GM23338 (cell line): ENCODE measurements at regions not wholly inside any gene's neighbourhood (a gene's known extent, or its start where the extent isn't known, plus 50 kb on each side); places are given as distances from the start of the nearest gene placed in this dataset.

Experiments
- ATAC-seq: fragments of 200-7000 bp; cut with Tn5 transposase; 3 replicates; pipeline ENCODE4 v1.9.1; 2020
- DNase-seq: peaks from one replicate; pipeline ENCODE4 v3.0.0-alpha.2; 2015; ENCODE audit warnings: low spot score
- H2AFZ ChIP-seq: fragments of 200-600 bp; sonication (generic); 2 replicates; pipeline ENCODE4 v1.8.0; 2016; ENCODE audit warnings: antibody characterized with exemption, mild to moderate bottlenecking, moderate library complexity
- H3F3A ChIP-seq: fragments of 200-600 bp; sonication (generic); replicated peaks from 2 replicates; pipeline ENCODE4 v1.8.0; 2017; ENCODE audit warnings: antibody characterized with exemption, mixed run types, low read depth
- H3K27ac ChIP-seq: fragments of 200-600 bp; sonication (generic); 2 replicates; pipeline ENCODE4 v1.6.1; 2016; ENCODE audit warnings: low read depth
- H3K27me3 ChIP-seq: fragments of 200-600 bp; sonication (generic); 2 replicates; pipeline ENCODE4 v1.8.0; 2016; ENCODE audit warnings: mild to moderate bottlenecking, mixed run types, moderate library complexity; ENCODE audit not compliant: insufficient read depth
- H3K36me3 ChIP-seq: fragments of 200-600 bp; sonication (generic); 2 replicates; pipeline ENCODE4 v1.8.0; 2016; ENCODE audit warnings: mild to moderate bottlenecking; ENCODE audit not compliant: insufficient read depth
- H3K4me1 ChIP-seq: fragments of 200-600 bp; sonication (generic); 2 replicates; pipeline ENCODE4 v1.8.0; 2016; ENCODE audit warnings: mild to moderate bottlenecking, moderate library complexity; ENCODE audit not compliant: insufficient read depth
- H3K4me2 ChIP-seq: fragments of 200-600 bp; sonication (generic); 2 replicates; pipeline ENCODE4 v1.7.1; 2017; ENCODE audit warnings: mixed run types
- H3K4me3 ChIP-seq: fragments of 200-600 bp; sonication (generic); 2 replicates; pipeline ENCODE4 v1.6.1; 2016; ENCODE audit warnings: mixed run types
- H3K79me2 ChIP-seq: fragments of 200-600 bp; sonication (generic); replicated peaks from 2 replicates; pipeline ENCODE4 v1.8.0; 2017; ENCODE audit warnings: mild to moderate bottlenecking; ENCODE audit not compliant: insufficient read depth
- H3K9me2 ChIP-seq: fragments of 200-600 bp; sonication (generic); 2 replicates; pipeline ENCODE4 v1.8.0; 2017; ENCODE audit not compliant: insufficient read depth
- H4K20me1 ChIP-seq: fragments of 200-600 bp; sonication (generic); replicated peaks from 2 replicates; pipeline ENCODE4 v1.8.0; 2017; ENCODE audit warnings: mild to moderate bottlenecking; ENCODE audit not compliant: insufficient read depth
- H3K27ac Mint-ChIP-seq: 2 replicates; pipeline ENCODE4 v1.8.0; 2020; ENCODE audit warnings: inconsistent platforms, mild to moderate bottlenecking, moderate library complexity, mixed read lengths
- H3K27me3 Mint-ChIP-seq: 3 replicates; pipeline ENCODE4 v1.8.0; 2022; ENCODE audit warnings: low read depth, mild to moderate bottlenecking, moderate library complexity, mixed read lengths, inconsistent platforms; ENCODE audit not compliant: insufficient read depth, poor library complexity
- H3K36me3 Mint-ChIP-seq: 3 replicates; pipeline ENCODE4 v1.8.0; 2021; ENCODE audit warnings: low read depth, mild to moderate bottlenecking, inconsistent platforms, moderate library complexity, mixed read lengths
- H3K4me1 Mint-ChIP-seq: 3 replicates; pipeline ENCODE4 v1.8.0; 2020; ENCODE audit warnings: mild to moderate bottlenecking, inconsistent platforms, mixed read lengths
- H3K4me3 Mint-ChIP-seq: 3 replicates; pipeline ENCODE4 v1.8.0; 2021; ENCODE audit warnings: moderate library complexity, mild to moderate bottlenecking, inconsistent platforms, mixed read lengths
- H3K9me3 Mint-ChIP-seq: 3 replicates; pipeline ENCODE4 v1.8.0; 2020; ENCODE audit warnings: moderate library complexity, mild to moderate bottlenecking, inconsistent platforms, mixed read lengths
- CREB1 ChIP-seq: fragments of 250-450 bp; sonication (Bioruptor Pico); IDR thresholded peaks from 2 replicates; pipeline ENCODE4 v1.5.0; 2020; ENCODE audit warnings: low read depth, mild to moderate bottlenecking, moderate library complexity
- ETS1 ChIP-seq: IDR thresholded peaks from 2 replicates; pipeline ENCODE4 v1.6.1; 2016; ENCODE audit warnings: antibody characterized with exemption
- EZH2 ChIP-seq: fragments of 200-600 bp; sonication (generic); IDR thresholded peaks from one replicate; pipeline ENCODE4 v1.8.0; 2017; ENCODE audit warnings: antibody characterized with exemption, mild to moderate bottlenecking, low read depth; ENCODE audit not compliant: unreplicated experiment
- EZH2phosphoT487 ChIP-seq: fragments of 200-600 bp; sonication (generic); IDR thresholded peaks from one replicate; pipeline ENCODE4 v1.8.1; 2018; ENCODE audit warnings: antibody characterized with exemption; ENCODE audit not compliant: unreplicated experiment
- JUNB ChIP-seq: IDR thresholded peaks from one replicate; pipeline ENCODE4 v1.6.1; 2016; ENCODE audit warnings: antibody characterized with exemption; ENCODE audit not compliant: unreplicated experiment
- NANOG ChIP-seq: IDR thresholded peaks from 2 replicates; pipeline ENCODE4 v1.6.1; 2016; ENCODE audit warnings: antibody characterized with exemption, borderline replicate concordance
- POLR2AphosphoS5 ChIP-seq: IDR thresholded peaks from 2 replicates; pipeline ENCODE4 v1.6.1; 2016; ENCODE audit warnings: antibody characterized with exemption, low read depth
- REST ChIP-seq: IDR thresholded peaks from one replicate; pipeline ENCODE4 v1.6.1; 2018; ENCODE audit warnings: antibody characterized with exemption; ENCODE audit not compliant: unreplicated experiment
- STAT1 ChIP-seq: IDR thresholded peaks from one replicate; pipeline ENCODE4 v1.6.1; 2016; ENCODE audit warnings: antibody characterized with exemption; ENCODE audit not compliant: unreplicated experiment
- ZNF114 ChIP-seq: fragments of 250-450 bp; sonication (Bioruptor Pico); IDR thresholded peaks from 2 replicates; pipeline ENCODE4 v1.5.0; 2020; ENCODE audit warnings: mild to moderate bottlenecking, moderate library complexity
- ZNF331 ChIP-seq: fragments of 250-450 bp; sonication (Bioruptor Pico); IDR thresholded peaks from 2 replicates; pipeline ENCODE4 v1.5.0; 2020; ENCODE audit warnings: low read depth, mild to moderate bottlenecking, moderate library complexity
- ZNF462 ChIP-seq: fragments of 250-450 bp; sonication (Bioruptor Pico); IDR thresholded peaks from 2 replicates; pipeline ENCODE4 v1.5.0; 2020; ENCODE audit warnings: mild to moderate bottlenecking, moderate library complexity
- TF ChIP-seq, protein P1 (sequence below), 2 experiments: fragments of 200-600 bp in 1 of 2; sonication (generic) in 1 of 2; conservative IDR thresholded peaks; 2 replicates each; pipeline versions ENCODE4 v1.5.1 to v1.6.1; 2016 to 2017; ENCODE audit warnings: antibody characterized with exemption in 2 of 2, low read depth in 2 of 2, mild to moderate bottlenecking in 2 of 2, moderate library complexity in 1 of 2

DNA sequence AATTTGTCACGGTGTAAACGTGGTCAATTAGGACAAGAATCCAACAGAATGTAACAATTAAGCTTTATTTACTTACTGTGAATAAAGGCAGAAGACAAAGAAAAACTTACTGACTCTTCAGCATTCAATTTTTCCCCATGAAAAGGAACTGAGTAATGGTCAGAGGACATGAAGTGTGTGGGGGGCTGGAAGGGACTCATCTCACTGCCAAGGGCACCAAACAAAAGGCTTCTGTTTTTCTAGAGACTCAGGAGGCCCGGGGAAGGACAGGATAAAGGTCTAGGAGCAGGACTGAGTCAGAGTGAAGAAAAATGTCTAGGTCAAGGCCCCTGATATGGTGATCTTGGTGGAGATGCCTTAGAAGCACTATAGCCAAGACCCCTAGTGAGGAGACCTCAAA is 564.2 kb upstream of the ANO5 start:
- Mint-ChIP-seq H3K36me3 (no peaks in the 10 kb centered on the region), H3K27ac (no peak overlapping the region), H3K9me3 (no peaks in the 10 kb centered on the region; the same call in 1 of the 3 replicates), H3K4me3 (no peak overlapping the region), H3K4me1 (no peaks in the 10 kb centered on the region), H3K27me3 (no peaks in the 10 kb centered on the region)
- no peaks in the 10 kb centered on the region for H3K4me1 ChIP-seq
- H3K4me3 ChIP-seq: no peak overlapping the region
- ATAC-seq (no peak), DNase-seq (no peak)
- no peak overlapping the region for H3K27ac ChIP-seq
- no peak overlapping the region for H3K4me2 ChIP-seq
- H3K79me2 ChIP-seq: no peaks in the 10 kb centered on the region
- H3K27me3 ChIP-seq: no peaks in the 10 kb centered on the region
- no peaks in the 10 kb centered on the region for H3F3A ChIP-seq
- no peaks in the 10 kb centered on the region for H4K20me1 ChIP-seq
- TF ChIP-seq ETS1 (no peak), ZNF114 (CRISPR knock-in tag) (no peak), POLR2AphosphoS5 (no peak), STAT1 (no peak), ZNF462 (CRISPR knock-in tag) (no peak), CREB1 (CRISPR knock-in tag) (no peak), ZNF331 (CRISPR knock-in tag) (no peak), EZH2phosphoT487 (no peak), REST (no peak), EZH2 (no peak), JUNB (no peak), NANOG (no peak)
- TF ChIP-seq, protein P1, sequence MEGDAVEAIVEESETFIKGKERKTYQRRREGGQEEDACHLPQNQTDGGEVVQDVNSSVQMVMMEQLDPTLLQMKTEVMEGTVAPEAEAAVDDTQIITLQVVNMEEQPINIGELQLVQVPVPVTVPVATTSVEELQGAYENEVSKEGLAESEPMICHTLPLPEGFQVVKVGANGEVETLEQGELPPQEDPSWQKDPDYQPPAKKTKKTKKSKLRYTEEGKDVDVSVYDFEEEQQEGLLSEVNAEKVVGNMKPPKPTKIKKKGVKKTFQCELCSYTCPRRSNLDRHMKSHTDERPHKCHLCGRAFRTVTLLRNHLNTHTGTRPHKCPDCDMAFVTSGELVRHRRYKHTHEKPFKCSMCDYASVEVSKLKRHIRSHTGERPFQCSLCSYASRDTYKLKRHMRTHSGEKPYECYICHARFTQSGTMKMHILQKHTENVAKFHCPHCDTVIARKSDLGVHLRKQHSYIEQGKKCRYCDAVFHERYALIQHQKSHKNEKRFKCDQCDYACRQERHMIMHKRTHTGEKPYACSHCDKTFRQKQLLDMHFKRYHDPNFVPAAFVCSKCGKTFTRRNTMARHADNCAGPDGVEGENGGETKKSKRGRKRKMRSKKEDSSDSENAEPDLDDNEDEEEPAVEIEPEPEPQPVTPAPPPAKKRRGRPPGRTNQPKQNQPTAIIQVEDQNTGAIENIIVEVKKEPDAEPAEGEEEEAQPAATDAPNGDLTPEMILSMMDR (conservative IDR thresholded peaks at IDR 0.05; ENCODE audit: low read depth in 2 of 2): no peak
- no peaks in the 10 kb centered on the region for H3K36me3 ChIP-seq
- peaks cover 14% of the 10 kb centered on the region for H3K9me2 ChIP-seq
- no peak overlapping the region for H2AFZ ChIP-seq
